Astrocyte (in vitro differentiated cells and primary cell): ENCODE measurements at regions not wholly inside any gene's neighbourhood (a gene's known extent, or its start where the extent isn't known, plus 50 kb on each side); places are given as distances from the start of the nearest gene placed in this dataset.

ENCODE experiments used
- CTCF ChIP-seq: IDR thresholded peaks from 2 replicates; pipeline ENCODE4 v1.5.1; 2011; ENCODE audit warnings: low read depth, mild to moderate bottlenecking, inconsistent platforms, low read length, moderate library complexity; ENCODE audit not compliant: insufficient read depth
- EZH2 ChIP-seq: IDR thresholded peaks from 2 replicates; pipeline ENCODE4 v1.6.1; 2012; ENCODE audit warnings: mild to moderate bottlenecking, low read length, inconsistent platforms; ENCODE audit not compliant: insufficient read depth

DNA sequence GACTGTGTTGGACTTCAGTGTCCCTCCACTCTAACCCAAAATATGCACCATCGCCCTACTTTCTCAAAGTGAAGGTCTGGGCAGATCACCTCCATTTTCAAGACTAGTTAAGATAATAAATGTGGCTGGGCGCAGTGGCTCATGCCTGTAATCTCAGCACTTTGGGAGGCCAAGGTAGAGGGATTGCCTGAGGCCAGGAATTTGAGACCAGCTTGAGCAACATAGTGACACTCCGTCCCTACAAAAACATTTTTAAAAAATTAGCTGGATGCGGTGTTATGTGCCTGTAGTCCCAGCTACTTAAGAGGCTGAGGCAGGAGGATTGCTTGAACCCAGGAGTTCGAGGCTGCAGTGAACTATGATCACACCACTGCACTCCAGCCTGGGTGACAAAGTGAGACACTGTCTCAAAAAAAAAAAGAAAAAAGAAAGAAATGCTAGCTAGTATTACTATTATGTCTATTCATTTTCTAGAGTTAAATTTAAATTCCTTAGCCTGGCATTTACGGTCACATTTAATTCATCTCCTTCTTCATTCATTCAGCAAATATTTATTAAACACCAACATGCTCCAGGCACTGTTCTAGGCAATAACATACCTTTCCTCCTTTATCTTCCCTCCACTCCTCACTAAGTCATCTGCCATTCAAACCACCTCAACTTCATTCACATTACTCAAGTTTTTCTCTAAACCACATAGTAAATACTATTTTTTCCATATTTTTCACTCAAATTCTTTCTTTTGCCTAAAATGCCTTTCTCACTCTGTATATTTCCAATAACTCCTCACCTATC lies 96.1 kb upstream of the XYLT1 start:
- TF ChIP-seq CTCF = no peak
- no peak for TF ChIP-seq EZH2
